ENCODE measurements at regions not wholly inside any gene's neighbourhood (a gene's known extent, or its start where the extent isn't known, plus 50 kb on each side); places are given as distances from the start of the nearest gene placed in this dataset.

- no peaks in the 10 kb centered on the region for H3F3A ChIP-seq (ENCODE audit: insufficient read depth)
- H3K9me2 ChIP-seq (replicated peaks; ENCODE audit: insufficient read depth, low read length) = no peaks in the 10 kb centered on the region
- H3K9me3 ChIP-seq (ENCODE audit: insufficient read depth, low read length) = no peaks in the 10 kb centered on the region
- H4K20me1 ChIP-seq (ENCODE audit: low read depth, low read length) = no peaks in the 10 kb centered on the region; the same call in 1 of the 2 replicates
- H3K27ac ChIP-seq (ENCODE audit: low read depth, low read length) = no peak overlapping the region
- no peaks in the 10 kb centered on the region for H3K36me3 ChIP-seq (ENCODE audit: low read length)
- H3K27me3 ChIP-seq (ENCODE audit: low read length) = 0 out of 2 replicates have a peak, but pooled peaks cover 2% of the 10 kb centered on the region
- no peak overlapping the region for H3K9ac ChIP-seq (ENCODE audit: low read length)
- H3K4me2 ChIP-seq (ENCODE audit: low read depth, low read length, poor library complexity, severe bottlenecking) = no peak overlapping the region
- no peak overlapping the region for H3K4me3 ChIP-seq (ENCODE audit: insufficient read depth, low read length, poor library complexity, severe bottlenecking)
- H2AFZ ChIP-seq (ENCODE audit: low read depth, low read length, severe bottlenecking) = no peak overlapping the region
- TF ChIP-seq EZH2phosphoT487 (conservative IDR thresholded peaks at IDR 0.05; ENCODE audit: low read length) = no peak
- no peak for TF ChIP-seq CTCF (IDR thresholded peaks at IDR 0.05; ENCODE audit: insufficient read depth, low read length, poor library complexity, severe bottlenecking)
- H3K79me2 ChIP-seq (ENCODE audit: insufficient read depth, low read length) = no peaks in the 10 kb centered on the region
Observed at GRCh38 chr6:56750686-56751085, 108.0 kb upstream of the DST start.

DNA sequence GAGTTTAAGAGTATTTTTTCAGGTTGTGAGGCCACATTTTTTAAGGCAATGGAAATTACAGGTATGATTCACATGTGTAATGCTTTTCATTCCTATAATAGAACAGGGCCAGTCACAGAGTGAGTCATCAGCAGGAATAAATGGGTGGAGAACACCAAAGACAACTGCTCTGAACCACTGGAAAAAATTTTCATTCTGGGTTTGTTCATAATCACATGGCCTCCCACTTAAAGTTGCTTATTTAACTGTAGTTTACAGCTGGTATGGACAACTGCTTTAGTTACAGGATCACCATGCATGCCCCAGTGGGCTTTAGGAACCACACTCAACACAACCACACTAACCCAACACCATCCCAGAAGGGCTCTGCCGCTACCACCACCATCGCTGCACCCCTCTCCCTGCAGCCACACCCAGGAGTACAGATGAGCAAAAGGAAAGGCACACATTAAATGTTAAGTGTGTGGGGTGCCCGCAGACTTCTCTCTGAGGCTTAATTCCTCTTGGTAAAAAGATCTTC lies 107.0 kb upstream of the DST start:
- Histone ChIP-seq H3K4me2 (ENCODE audit: low read depth, low read length, poor library complexity, severe bottlenecking) (no peak overlapping the region), H3K4me3 (ENCODE audit: insufficient read depth, low read length, poor library complexity, severe bottlenecking) (no peak overlapping the region), H3K79me2 (ENCODE audit: insufficient read depth, low read length) (no peaks in the 10 kb centered on the region), H2AFZ (ENCODE audit: low read depth, low read length, severe bottlenecking) (no peak overlapping the region), H3K9ac (ENCODE audit: low read length) (no peak overlapping the region), H3K9me2 (replicated peaks; ENCODE audit: insufficient read depth, low read length) (no peaks in the 10 kb centered on the region), H3K27me3 (ENCODE audit: low read length) (0 out of 2 replicates have a peak, but pooled peaks cover 2% of the 10 kb centered on the region), H3K27ac (ENCODE audit: low read depth, low read length) (no peak overlapping the region), H3K9me3 (ENCODE audit: insufficient read depth, low read length) (no peaks in the 10 kb centered on the region), H4K20me1 (ENCODE audit: low read depth, low read length) (no peaks in the 10 kb centered on the region; the same call in 1 of the 2 replicates), H3K36me3 (ENCODE audit: low read length) (no peaks in the 10 kb centered on the region), H3F3A (ENCODE audit: insufficient read depth) (no peaks in the 10 kb centered on the region)
- no peak for TF ChIP-seq CTCF (IDR thresholded peaks at IDR 0.05; ENCODE audit: insufficient read depth, low read length, poor library complexity, severe bottlenecking)
- TF ChIP-seq EZH2phosphoT487 (conservative IDR thresholded peaks at IDR 0.05; ENCODE audit: low read length) = no peak

DNA sequence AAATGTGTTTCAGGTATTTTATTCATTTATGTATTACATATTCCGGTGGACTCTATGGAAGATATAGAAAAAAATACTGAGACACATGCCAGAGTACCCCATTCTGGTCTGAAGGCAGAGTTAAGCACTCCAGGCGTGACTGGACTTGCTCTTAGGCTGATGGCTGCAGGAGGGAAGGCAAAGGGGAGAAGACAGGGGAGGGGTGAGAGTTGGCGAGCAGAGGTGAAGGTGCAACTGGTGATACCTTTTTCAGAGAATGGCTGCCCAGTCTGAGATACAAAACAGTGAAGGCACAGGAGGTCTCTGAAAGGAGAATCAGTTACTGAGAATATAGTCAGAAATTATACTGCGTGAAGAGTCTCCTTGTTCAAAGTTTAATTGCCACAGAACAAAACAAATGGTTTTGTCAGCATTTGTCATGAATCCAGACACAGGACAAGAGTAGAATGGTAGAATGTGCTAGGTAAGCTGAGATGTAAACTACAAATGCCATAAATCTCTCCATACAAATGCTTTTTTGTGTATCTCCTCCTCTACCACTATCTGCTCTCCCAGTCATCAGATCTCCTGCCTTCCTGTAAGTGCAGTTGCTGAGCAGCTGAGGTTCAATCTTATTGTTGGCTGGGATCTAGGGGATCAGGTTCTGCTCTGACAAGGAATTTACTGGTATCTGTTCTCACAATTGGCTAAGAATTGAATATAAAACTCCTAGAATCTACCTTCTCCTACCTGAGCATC lies 104.2 kb upstream of the DST start:
- no peak for TF ChIP-seq CTCF (IDR thresholded peaks at IDR 0.05; ENCODE audit: insufficient read depth, low read length, poor library complexity, severe bottlenecking)
- no peak for TF ChIP-seq EZH2phosphoT487 (conservative IDR thresholded peaks at IDR 0.05; ENCODE audit: low read length)
- Histone ChIP-seq H3K4me2 (ENCODE audit: low read depth, low read length, poor library complexity, severe bottlenecking) (no peak overlapping the region), H4K20me1 (ENCODE audit: low read depth, low read length) (no peaks in the 10 kb centered on the region), H3F3A (ENCODE audit: insufficient read depth) (no peaks in the 10 kb centered on the region), H3K9me3 (ENCODE audit: insufficient read depth, low read length) (no peaks in the 10 kb centered on the region), H3K9ac (ENCODE audit: low read length) (no peak overlapping the region), H3K27me3 (ENCODE audit: low read length) (0 out of 2 replicates have a peak, but pooled peaks cover 6% of the 10 kb centered on the region), H3K36me3 (ENCODE audit: low read length) (no peaks in the 10 kb centered on the region), H3K4me3 (ENCODE audit: insufficient read depth, low read length, poor library complexity, severe bottlenecking) (no peak overlapping the region), H3K79me2 (ENCODE audit: insufficient read depth, low read length) (no peaks in the 10 kb centered on the region), H2AFZ (ENCODE audit: low read depth, low read length, severe bottlenecking) (no peak overlapping the region), H3K27ac (ENCODE audit: low read depth, low read length) (no peak overlapping the region), H3K9me2 (replicated peaks; ENCODE audit: insufficient read depth, low read length) (no peaks in the 10 kb centered on the region)
